ENCODE measurements at regions not wholly inside any gene's neighbourhood (a gene's known extent, or its start where the extent isn't known, plus 50 kb on each side); places are given as distances from the start of the nearest gene placed in this dataset.
A peak's percentile ranks its signal among the peaks of the same experiment; 100 is the strongest.

- H3K4me3 ChIP-seq (ENCODE audit: low read depth, low read length) = no peak overlapping the region
- DNase-seq (ENCODE audit: low read depth) = peak; percentile 7
- TF ChIP-seq POLR2A (IDR thresholded peaks at IDR 0.05; ENCODE audit: extremely low read depth, insufficient read length) (no peak), MAX (IDR thresholded peaks at IDR 0.05; ENCODE audit: low read depth, low read length) (no peak), MYC (IDR thresholded peaks at IDR 0.05; ENCODE audit: low read depth, low read length) (no peak), CTCF (IDR thresholded peaks at IDR 0.05; ENCODE audit: low read depth, low read length) (peak; percentile 32)
Observed at GRCh38 chr22:27032091-27032761, 374.8 kb downstream of the MIAT start.

DNA sequence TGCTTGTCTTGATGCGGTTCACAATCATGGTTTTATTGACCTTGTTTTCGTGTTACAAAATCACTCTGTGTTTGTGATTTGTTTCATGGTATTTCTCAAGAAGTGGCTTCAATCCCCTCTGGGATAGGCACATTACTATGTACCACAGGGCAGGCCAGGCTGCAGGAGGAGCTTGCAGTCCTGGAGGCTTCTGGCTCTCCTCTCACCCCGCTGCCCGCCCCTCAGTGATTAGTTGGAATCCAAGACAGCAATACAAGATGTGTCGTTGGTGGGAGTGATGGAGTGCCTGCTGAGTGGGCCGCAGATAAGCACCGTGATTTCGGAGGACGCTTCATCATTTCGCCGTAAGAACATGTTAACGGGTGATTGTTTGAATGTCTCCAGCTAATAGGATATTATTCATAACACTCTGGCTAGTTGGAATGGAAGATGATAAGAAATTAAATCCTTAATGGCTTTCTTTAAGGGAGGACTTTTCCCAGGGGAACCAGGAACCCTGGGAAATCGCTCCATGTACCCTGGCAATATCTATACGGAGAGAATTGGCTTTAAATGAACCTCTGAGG lies 384.4 kb downstream of the MIAT start:
- no peak for TF ChIP-seq MAX (IDR thresholded peaks at IDR 0.05; ENCODE audit: low read depth, low read length)
- no peak for TF ChIP-seq POLR2A (IDR thresholded peaks at IDR 0.05; ENCODE audit: extremely low read depth, insufficient read length)
- no peak for TF ChIP-seq MYC (IDR thresholded peaks at IDR 0.05; ENCODE audit: low read depth, low read length)
- H3K4me3 ChIP-seq (ENCODE audit: low read depth, low read length) = no peak overlapping the region

DNA sequence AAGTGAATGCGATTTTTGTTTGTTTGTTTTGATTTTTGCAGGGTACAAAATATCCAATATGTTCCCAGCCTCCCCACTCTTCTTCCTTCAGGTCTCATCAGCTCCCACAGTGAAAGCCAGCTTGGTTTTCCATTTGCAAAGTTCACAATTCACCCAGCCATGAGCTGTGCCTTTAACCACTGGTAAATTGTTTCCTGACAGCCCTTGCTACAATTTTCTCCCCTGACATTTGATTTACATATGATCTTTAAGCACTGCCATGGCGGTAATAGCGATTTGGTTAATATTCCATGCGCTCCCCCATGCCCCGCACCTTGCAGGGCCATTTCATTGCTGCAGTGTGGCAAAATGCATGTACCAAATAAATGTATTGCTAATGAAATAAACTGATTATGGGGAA lies 385.9 kb downstream of the MIAT start:
- no peak overlapping the region for H3K4me3 ChIP-seq (ENCODE audit: low read depth, low read length)
- DNase-seq (ENCODE audit: low read depth) = no peak
- no peak for TF ChIP-seq MAX (IDR thresholded peaks at IDR 0.05; ENCODE audit: low read depth, low read length)
- no peak for TF ChIP-seq POLR2A (IDR thresholded peaks at IDR 0.05; ENCODE audit: extremely low read depth, insufficient read length)
- no peak for TF ChIP-seq CTCF (IDR thresholded peaks at IDR 0.05; ENCODE audit: low read depth, low read length)
- no peak for TF ChIP-seq MYC (IDR thresholded peaks at IDR 0.05; ENCODE audit: low read depth, low read length)

More for the DNA sequence above, 384.4 kb downstream of the MIAT start:
- no peak for DNase-seq (ENCODE audit: low read depth)

- TF ChIP-seq MAX (IDR thresholded peaks at IDR 0.05; ENCODE audit: low read depth, low read length) (no peak), MYC (IDR thresholded peaks at IDR 0.05; ENCODE audit: low read depth, low read length) (no peak)
- no peak overlapping the region for H3K4me3 ChIP-seq (ENCODE audit: low read depth, low read length)
- DNase-seq (ENCODE audit: low read depth) = no peak
Observed at GRCh38 chr22:27045103-27045947, 387.9 kb downstream of the MIAT start.

- TF ChIP-seq CTCF (IDR thresholded peaks at IDR 0.05; ENCODE audit: low read depth, low read length) = no peak
- TF ChIP-seq MYC (IDR thresholded peaks at IDR 0.05; ENCODE audit: low read depth, low read length) = no peak
- TF ChIP-seq POLR2A (IDR thresholded peaks at IDR 0.05; ENCODE audit: extremely low read depth, insufficient read length) = no peak
- no peak for TF ChIP-seq MAX (IDR thresholded peaks at IDR 0.05; ENCODE audit: low read depth, low read length)
- DNase-seq (ENCODE audit: low read depth) = no peak
- no peak overlapping the region for H3K4me3 ChIP-seq (ENCODE audit: low read depth, low read length)
Observed at GRCh38 chr22:27046086-27046485, 388.7 kb downstream of the MIAT start.

- TF ChIP-seq CTCF (IDR thresholded peaks at IDR 0.05; ENCODE audit: low read depth, low read length) (no peak), MAX (IDR thresholded peaks at IDR 0.05; ENCODE audit: low read depth, low read length) (no peak), MYC (IDR thresholded peaks at IDR 0.05; ENCODE audit: low read depth, low read length) (no peak), POLR2A (IDR thresholded peaks at IDR 0.05; ENCODE audit: extremely low read depth, insufficient read length) (no peak)
- no peak for DNase-seq (ENCODE audit: low read depth)
- no peak overlapping the region for H3K4me3 ChIP-seq (ENCODE audit: low read depth, low read length)
Observed at GRCh38 chr22:27046603-27047002, 389.2 kb downstream of the MIAT start.

Data from NB4 (cell line).